ENCODE measurements at regions not wholly inside any gene's neighbourhood (a gene's known extent, or its start where the extent isn't known, plus 50 kb on each side); places are given as distances from the start of the nearest gene placed in this dataset.
"Not testable (repeated sequence)": the region's sequence is repeated elsewhere in the genome, so short reads cannot be mapped to it uniquely, and the experiment has no call there.

DNA sequence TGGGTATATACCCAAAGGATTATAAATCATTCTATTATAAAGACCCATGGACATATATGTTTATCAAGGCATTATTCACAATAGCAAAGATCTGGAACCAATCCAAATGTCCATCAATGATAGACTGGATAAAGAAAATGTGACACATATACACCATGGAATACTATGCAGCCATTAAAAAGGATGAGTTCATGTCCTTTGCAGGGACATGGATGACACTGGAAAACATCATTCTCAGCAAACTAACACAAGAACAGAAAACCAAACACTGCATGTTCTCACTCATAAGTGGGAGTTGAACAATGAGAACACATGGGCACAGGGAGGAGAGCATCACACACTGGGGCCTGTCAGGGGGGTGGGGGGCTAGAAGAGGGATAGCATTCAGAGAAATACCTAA lies 136.9 kb upstream of the ST8SIA4 start:
- not testable (repeated sequence) for H3K9me3 Mint-ChIP-seq, H3K4me1 Mint-ChIP-seq

DNA sequence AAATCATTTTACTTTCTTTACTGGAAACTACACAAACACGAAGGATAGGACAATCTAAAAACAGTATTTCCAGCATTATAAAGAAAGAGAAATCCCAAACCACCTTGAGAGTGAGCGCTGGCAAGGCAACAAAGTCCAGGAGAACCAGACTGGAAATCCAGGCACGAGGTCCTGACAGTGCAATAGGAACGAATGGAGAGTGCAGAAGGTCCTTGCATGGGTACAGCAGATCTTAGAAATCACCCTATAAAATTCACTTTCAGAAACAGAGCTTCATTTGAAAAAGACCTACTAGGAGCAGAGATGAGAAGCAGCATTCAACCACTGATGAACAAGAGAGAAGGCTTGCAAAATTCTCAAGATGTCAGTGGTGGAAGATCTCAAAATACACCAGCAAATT lies 133.7 kb upstream of the ST8SIA4 start:
- H3K27ac Mint-ChIP-seq: no peak overlapping the region
- H3K9me3 Mint-ChIP-seq: peaks cover 0 to 11% (median 4%) of the 10 kb centered on the region in 11 donors
- no peak overlapping the region for H3K27ac ChIP-seq (ENCODE audit: low read depth, low read length)
- no peaks in the 10 kb centered on the region for H3K9me3 ChIP-seq (ENCODE audit: control insufficient read depth in 2 of 3, low read length in 3 of 3)
- ChIA-PET POLR2A (no interaction called here), CTCF (no interaction called here)
- no peak for DNase-seq
- no peak overlapping the region for H3K4me3 ChIP-seq (ENCODE audit: low read length)
- H3K4me1 ChIP-seq (ENCODE audit: control insufficient read depth in 2 of 2, insufficient read depth in 2 of 2, low read length in 2 of 2): no peaks in the 10 kb centered on the region
- H3K4me3 Mint-ChIP-seq: no peak overlapping the region
- H3K36me3 Mint-ChIP-seq: no peaks in the 10 kb centered on the region
- H3K27me3 Mint-ChIP-seq: peaks cover 0 to 7% (median 0%) of the 10 kb centered on the region in 5 donors
- ATAC-seq: no peak
- H3K27me3 ChIP-seq (ENCODE audit: control insufficient read depth in 2 of 2, insufficient read depth in 2 of 2, low read length in 2 of 2): no peaks in the 10 kb centered on the region
- intact Hi-C loops (cut with micrococcal nuclease): no loop called here
- H3K4me1 Mint-ChIP-seq: no peaks in the 10 kb centered on the region
- H3K36me3 ChIP-seq (ENCODE audit: control insufficient read depth in 2 of 3, insufficient read depth in 3 of 3, low read length in 3 of 3): no peaks in the 10 kb centered on the region

More for the DNA sequence above, 136.9 kb upstream of the ST8SIA4 start:
- DNase-seq; H3K9me3 ChIP-seq (ENCODE audit: control insufficient read depth in 2 of 3, low read length in 3 of 3); POLR2A ChIA-PET; CTCF ChIA-PET; H3K27me3 ChIP-seq (ENCODE audit: control insufficient read depth in 2 of 2, insufficient read depth in 2 of 2, low read length in 2 of 2); H3K36me3 ChIP-seq (ENCODE audit: control insufficient read depth in 2 of 3, insufficient read depth in 3 of 3, low read length in 3 of 3); H3K4me3 Mint-ChIP-seq; H3K27me3 Mint-ChIP-seq; H3K4me1 ChIP-seq (ENCODE audit: control insufficient read depth in 2 of 2, insufficient read depth in 2 of 2, low read length in 2 of 2); ATAC-seq; H3K4me3 ChIP-seq (ENCODE audit: low read length); H3K27ac ChIP-seq (ENCODE audit: low read depth, low read length); H3K36me3 Mint-ChIP-seq; H3K27ac Mint-ChIP-seq: not testable (repeated sequence)
- intact Hi-C loops (cut with micrococcal nuclease): loop anchor here (10.0 kb wide), 2 partner anchors 265 to 345 kb away; no protein-coding TSS in a partner anchor

DNA sequence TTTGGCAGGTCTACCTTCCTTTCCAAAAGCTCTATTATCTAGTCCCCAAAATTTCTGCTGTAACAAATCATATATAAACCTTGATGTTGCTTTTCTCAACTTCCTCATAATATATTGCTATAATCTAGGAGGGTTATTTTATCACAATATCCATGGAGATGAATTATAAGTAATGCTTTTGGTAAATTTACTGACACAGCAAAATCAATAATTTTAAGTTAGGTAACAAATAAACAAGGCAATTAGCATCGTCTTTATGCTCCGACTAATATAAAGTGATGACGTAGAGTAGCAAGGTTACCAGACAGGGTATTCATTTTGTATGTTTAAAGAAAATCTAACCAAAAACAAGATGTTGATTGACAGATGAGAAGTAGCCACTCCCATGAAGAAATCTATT lies 132.3 kb upstream of the ST8SIA4 start:
- H3K36me3 Mint-ChIP-seq: no peaks in the 10 kb centered on the region

DNA sequence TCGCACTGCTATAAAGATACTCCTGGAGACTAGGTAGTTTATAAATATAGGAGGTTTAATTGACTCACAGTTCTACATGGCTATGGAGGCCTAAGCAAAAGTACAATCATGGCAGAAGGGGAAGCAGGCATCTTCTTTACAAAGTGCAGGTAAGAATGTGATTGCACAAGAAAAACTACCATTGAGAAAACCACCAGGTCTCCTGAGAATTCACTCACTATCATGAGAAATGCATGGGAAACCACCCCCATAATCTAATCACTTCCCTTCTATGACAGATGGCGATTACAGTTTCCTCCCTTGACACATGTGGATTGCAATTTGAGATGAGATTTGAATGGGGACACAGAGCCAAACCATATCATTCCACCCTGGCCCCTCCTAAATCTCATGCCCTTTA lies 121.2 kb upstream of the ST8SIA4 start:
- Histone ChIP-seq H3K9me3 (ENCODE audit: control insufficient read depth in 2 of 3, low read length in 3 of 3) (no peaks in the 10 kb centered on the region), H3K27ac (ENCODE audit: low read depth, low read length) (no peak overlapping the region), H3K4me1 (ENCODE audit: control insufficient read depth in 2 of 2, insufficient read depth in 2 of 2, low read length in 2 of 2) (no peaks in the 10 kb centered on the region), H3K36me3 (ENCODE audit: control insufficient read depth in 2 of 3, insufficient read depth in 3 of 3, low read length in 3 of 3) (no peaks in the 10 kb centered on the region), H3K4me3 (ENCODE audit: low read length) (no peak overlapping the region), H3K27me3 (ENCODE audit: control insufficient read depth in 2 of 2, insufficient read depth in 2 of 2, low read length in 2 of 2) (no peaks in the 10 kb centered on the region)
- peaks cover 0 to 4% (median 0%) of the 10 kb centered on the region in 5 donors for H3K27me3 Mint-ChIP-seq
- POLR2A ChIA-PET: no interaction called here
- intact Hi-C loops (cut with micrococcal nuclease): no loop called here
- no peak overlapping the region for H3K27ac Mint-ChIP-seq
- no peaks in the 10 kb centered on the region for H3K36me3 Mint-ChIP-seq
- H3K4me1 Mint-ChIP-seq: no peaks in the 10 kb centered on the region
- DNase-seq (no peak), ATAC-seq (no peak)
- CTCF ChIA-PET: no interaction called here
- H3K4me3 Mint-ChIP-seq: no peak overlapping the region
- H3K9me3 Mint-ChIP-seq: peaks cover 0 to 6% (median 2%) of the 10 kb centered on the region in 11 donors

More for the DNA sequence above, 132.3 kb upstream of the ST8SIA4 start:
- Mint-ChIP-seq H3K4me3 (no peak overlapping the region), H3K27me3 (peaks cover 0 to 5% (median 0%) of the 10 kb centered on the region in 5 donors), H3K4me1 (no peaks in the 10 kb centered on the region), H3K9me3 (peaks cover 0 to 11% (median 4%) of the 10 kb centered on the region in 11 donors), H3K27ac (no peak overlapping the region)
- CTCF ChIA-PET: no interaction called here
- ATAC-seq (no peak), DNase-seq (no peak)
- no peaks in the 10 kb centered on the region for H3K9me3 ChIP-seq (ENCODE audit: control insufficient read depth in 2 of 3, low read length in 3 of 3)
- POLR2A ChIA-PET: no interaction called here
- intact Hi-C loops (cut with micrococcal nuclease): no loop called here
- H3K4me3 ChIP-seq (ENCODE audit: low read length): no peak overlapping the region
- no peaks in the 10 kb centered on the region for H3K27me3 ChIP-seq (ENCODE audit: control insufficient read depth in 2 of 2, insufficient read depth in 2 of 2, low read length in 2 of 2)
- H3K27ac ChIP-seq (ENCODE audit: low read depth, low read length): no peak overlapping the region
- no peaks in the 10 kb centered on the region for H3K4me1 ChIP-seq (ENCODE audit: control insufficient read depth in 2 of 2, insufficient read depth in 2 of 2, low read length in 2 of 2)
- no peaks in the 10 kb centered on the region for H3K36me3 ChIP-seq (ENCODE audit: control insufficient read depth in 2 of 3, insufficient read depth in 3 of 3, low read length in 3 of 3)

DNA sequence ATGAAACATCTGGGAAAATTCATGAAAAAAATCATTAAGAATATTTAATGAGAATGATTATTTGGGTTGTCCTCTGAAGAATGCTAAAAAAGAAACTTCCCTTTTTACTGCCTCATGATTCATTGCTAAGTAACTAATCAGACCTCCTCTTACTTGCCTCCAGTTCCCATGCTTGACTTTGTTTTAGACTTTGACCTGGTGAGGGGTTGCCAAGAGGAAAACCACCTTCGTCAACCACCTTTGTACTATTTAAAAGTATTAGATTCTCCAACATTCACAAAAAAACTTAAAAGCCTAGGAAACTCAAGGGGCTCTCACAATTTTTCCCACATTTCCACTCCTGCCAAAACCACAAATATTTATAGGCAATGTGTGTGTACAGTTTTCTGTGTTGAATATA lies 115.2 kb upstream of the ST8SIA4 start:
- intact Hi-C loops (cut with micrococcal nuclease): no loop called here
- DNase-seq (no peak), ATAC-seq (no peak)
- Histone ChIP-seq H3K4me1 (ENCODE audit: control insufficient read depth in 2 of 2, insufficient read depth in 2 of 2, low read length in 2 of 2) (no peaks in the 10 kb centered on the region), H3K36me3 (ENCODE audit: control insufficient read depth in 2 of 3, insufficient read depth in 3 of 3, low read length in 3 of 3) (no peaks in the 10 kb centered on the region), H3K27ac (ENCODE audit: low read depth, low read length) (no peak overlapping the region), H3K27me3 (ENCODE audit: control insufficient read depth in 2 of 2, insufficient read depth in 2 of 2, low read length in 2 of 2) (no peaks in the 10 kb centered on the region), H3K4me3 (ENCODE audit: low read length) (no peak overlapping the region), H3K9me3 (ENCODE audit: control insufficient read depth in 2 of 3, low read length in 3 of 3) (no peaks in the 10 kb centered on the region)
- Mint-ChIP-seq H3K4me1 (no peaks in the 10 kb centered on the region), H3K9me3 (no peaks in the 10 kb centered on the region), H3K27me3 (peaks cover 0 to 2% (median 0%) of the 10 kb centered on the region in 5 donors), H3K27ac (no peak overlapping the region), H3K4me3 (no peak overlapping the region), H3K36me3 (no peaks in the 10 kb centered on the region)
- POLR2A ChIA-PET: no interaction called here
- CTCF ChIA-PET: no interaction called here

DNA sequence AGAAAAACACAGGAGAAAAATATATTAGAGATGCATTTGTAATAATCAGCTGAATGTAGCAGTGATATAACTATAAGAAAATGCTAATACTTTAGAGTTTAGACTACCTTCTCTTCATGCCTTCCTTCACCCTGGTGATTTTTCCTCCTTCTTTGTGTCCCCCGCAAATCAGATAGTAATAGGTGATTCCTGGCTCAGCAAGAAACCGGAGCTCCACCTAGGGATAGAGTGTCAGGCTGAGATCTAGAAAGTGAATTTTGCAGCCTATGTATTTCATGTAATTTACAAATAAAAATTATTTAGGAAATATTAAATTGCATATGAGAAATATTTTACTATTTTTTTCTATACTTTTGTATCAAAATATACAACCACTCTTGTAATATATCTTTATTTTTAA lies 109.8 kb upstream of the ST8SIA4 start:
- Histone ChIP-seq H3K27ac (ENCODE audit: low read depth, low read length) (no peak overlapping the region), H3K4me1 (ENCODE audit: control insufficient read depth in 2 of 2, insufficient read depth in 2 of 2, low read length in 2 of 2) (no peaks in the 10 kb centered on the region), H3K27me3 (ENCODE audit: control insufficient read depth in 2 of 2, insufficient read depth in 2 of 2, low read length in 2 of 2) (no peaks in the 10 kb centered on the region), H3K9me3 (ENCODE audit: control insufficient read depth in 2 of 3, low read length in 3 of 3) (no peaks in the 10 kb centered on the region), H3K36me3 (ENCODE audit: control insufficient read depth in 2 of 3, insufficient read depth in 3 of 3, low read length in 3 of 3) (no peaks in the 10 kb centered on the region), H3K4me3 (ENCODE audit: low read length) (no peak overlapping the region)
- no peak overlapping the region for H3K4me3 Mint-ChIP-seq
- H3K27ac Mint-ChIP-seq: no peak overlapping the region
- DNase-seq: peak in 2 of 9 donors; percentile 1 to 2
- no peaks in the 10 kb centered on the region for H3K9me3 Mint-ChIP-seq
- ChIA-PET POLR2A (no interaction called here), CTCF (no interaction called here)
- peaks cover 0 to 2% (median 0%) of the 10 kb centered on the region in 5 donors for H3K27me3 Mint-ChIP-seq
- no peak for ATAC-seq
- H3K4me1 Mint-ChIP-seq: no peaks in the 10 kb centered on the region
- H3K36me3 Mint-ChIP-seq: no peaks in the 10 kb centered on the region
- intact Hi-C loops (cut with micrococcal nuclease): loop anchor here in 1 of 2 donors (1.0 to 5.0 kb wide), 3 partner anchors 110 to 486 kb away; partner anchors contain the start of gene ST8SIA4

DNA sequence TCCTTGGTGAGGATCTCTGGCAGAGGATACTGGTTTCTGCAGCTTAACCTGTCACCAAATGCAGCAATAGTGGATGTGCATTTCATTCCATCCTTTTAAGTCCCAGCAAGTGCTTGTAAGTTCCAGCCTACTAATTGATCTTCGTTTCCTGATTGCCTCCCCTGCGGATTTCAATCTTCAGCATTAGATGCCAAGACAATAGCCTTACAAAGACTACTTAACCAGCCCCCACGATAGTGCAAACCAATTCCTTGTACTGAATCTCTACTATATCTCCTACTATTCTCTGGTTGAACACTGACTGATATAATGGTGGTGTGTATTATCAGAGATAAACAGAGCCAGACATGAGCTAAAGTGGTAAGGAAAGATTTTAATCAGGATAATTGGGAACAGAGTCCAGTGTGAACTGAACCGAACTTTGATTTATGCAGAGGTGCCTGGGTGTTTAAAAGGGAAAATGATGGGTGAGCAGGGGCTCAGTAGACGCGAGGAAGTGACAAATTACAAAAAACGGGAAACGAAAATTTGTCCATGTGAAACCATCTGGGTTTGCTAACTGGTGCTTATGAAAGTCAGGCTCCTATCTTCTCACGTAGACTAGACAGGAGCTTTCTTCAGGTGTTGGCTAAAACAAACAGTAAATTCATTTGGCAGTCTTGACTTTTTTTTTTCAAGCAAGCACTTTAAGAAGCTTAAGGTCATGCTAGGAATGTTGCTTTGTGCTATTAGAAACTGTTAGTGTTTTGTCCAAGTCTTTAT lies 106.9 kb upstream of the ST8SIA4 start:
- intact Hi-C loops (cut with micrococcal nuclease): loop anchor here in 1 of 2 donors (5.0 kb wide), 1 partner anchor 483 kb away; no protein-coding TSS in a partner anchor
- H3K27ac Mint-ChIP-seq: no peak overlapping the region

More for the DNA sequence above, 106.9 kb upstream of the ST8SIA4 start:
- Mint-ChIP-seq H3K4me1 (no peaks in the 10 kb centered on the region), H3K27me3 (no peaks in the 10 kb centered on the region), H3K4me3 (no peak overlapping the region), H3K36me3 (peaks cover 0 to 4% (median 0%) of the 10 kb centered on the region in 5 donors), H3K9me3 (peaks cover 0 to 13% (median 4%) of the 10 kb centered on the region in 11 donors)
- H3K27me3 ChIP-seq (ENCODE audit: control insufficient read depth in 2 of 2, insufficient read depth in 2 of 2, low read length in 2 of 2): no peaks in the 10 kb centered on the region
- H3K4me3 ChIP-seq (ENCODE audit: low read length): no peak overlapping the region
- DNase-seq (no peak), ATAC-seq (no peak)
- ChIA-PET POLR2A (no interaction called here), CTCF (interaction anchor here (1.3 kb wide), 1 partner anchor 386 kb away, joined by 3 read pairs; no protein-coding TSS in a partner anchor)
- H3K27ac ChIP-seq (ENCODE audit: low read depth, low read length): no peak overlapping the region
- H3K9me3 ChIP-seq (ENCODE audit: control insufficient read depth in 2 of 3, low read length in 3 of 3): no peaks in the 10 kb centered on the region
- no peaks in the 10 kb centered on the region for H3K4me1 ChIP-seq (ENCODE audit: control insufficient read depth in 2 of 2, insufficient read depth in 2 of 2, low read length in 2 of 2)
- no peaks in the 10 kb centered on the region for H3K36me3 ChIP-seq (ENCODE audit: control insufficient read depth in 2 of 3, insufficient read depth in 3 of 3, low read length in 3 of 3)

All from naive thymus-derived CD4-positive, alpha-beta T cell (primary cell).